HCEC 1CT (cell line): ENCODE measurements at regions not wholly inside any gene's neighbourhood (a gene's known extent, or its start where the extent isn't known, plus 50 kb on each side); places are given as distances from the start of the nearest gene placed in this dataset.
"Not testable (repeated sequence)": the region's sequence is repeated elsewhere in the genome, so short reads cannot be mapped to it uniquely, and the experiment has no call there.

Experiments
- DNase-seq: peaks from one replicate; pipeline ENCODE4 v3.0.0-alpha.2; 2017

GRCh38 chr1:219863816-219864215 lies 64.5 kb downstream of the SLC30A10 start:
- not testable (repeated sequence) for DNase-seq

DNA sequence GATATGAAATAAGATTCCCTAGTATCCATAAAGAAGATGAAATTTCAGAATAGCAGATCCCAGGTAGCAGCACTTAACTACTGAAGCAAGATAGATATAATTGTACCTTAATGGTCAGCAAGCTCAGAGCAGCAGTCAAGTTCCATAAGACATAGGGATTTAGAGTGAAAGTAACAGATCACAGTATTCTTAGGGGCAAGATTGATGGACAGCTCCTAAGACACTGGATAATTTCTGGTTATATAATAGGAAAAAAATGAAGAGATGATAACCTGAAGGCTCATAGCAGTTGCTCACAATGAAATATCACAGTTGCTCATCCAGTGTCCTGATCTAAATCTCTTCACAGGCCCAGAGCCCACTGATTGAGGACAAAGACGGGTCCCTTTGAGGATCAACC lies 66.0 kb downstream of the SLC30A10 start:
- no peak for DNase-seq

DNA sequence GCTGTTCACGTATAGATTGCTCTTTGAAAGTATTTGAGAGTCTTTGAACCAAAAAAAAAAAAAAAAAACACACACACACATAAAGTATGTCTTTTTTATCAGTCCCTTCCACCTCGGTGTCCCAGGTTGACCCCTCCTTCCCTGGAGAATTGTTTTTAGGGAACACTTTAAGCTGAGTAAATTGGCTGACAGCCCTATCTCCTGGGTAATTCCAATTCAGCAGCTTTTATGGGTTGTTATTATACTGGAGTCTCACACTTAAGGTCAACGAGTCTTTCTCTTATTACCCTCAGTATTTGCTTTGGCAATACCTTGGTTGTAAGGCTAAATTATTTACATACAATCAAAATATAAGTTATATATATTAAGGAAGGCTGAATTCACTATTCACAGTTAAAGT lies 69.4 kb downstream of the SLC30A10 start:
- no peak for DNase-seq

GRCh38 chr1:219847215-219847855 lies 81.0 kb downstream of the SLC30A10 start:
- no peak for DNase-seq

DNA sequence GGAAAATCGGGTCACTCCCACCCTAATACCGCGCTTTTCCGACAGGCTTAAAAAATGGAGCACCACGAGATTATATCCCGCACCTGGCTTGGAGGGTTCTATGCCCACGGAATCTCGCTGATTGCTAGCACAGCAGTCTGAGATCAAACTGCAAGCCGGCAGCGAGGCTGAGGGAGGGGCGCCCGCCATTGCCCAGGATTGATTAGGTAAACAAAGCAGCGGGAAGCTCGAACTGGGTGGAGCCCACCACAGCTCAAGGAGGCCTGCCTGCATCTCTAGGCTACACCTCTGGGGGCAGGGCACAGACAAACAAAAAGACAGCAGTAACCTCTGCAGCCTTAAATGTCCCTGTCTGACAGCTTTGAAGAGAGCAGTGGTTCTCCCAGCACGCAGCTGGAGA lies 88.8 kb downstream of the SLC30A10 start:
- DNase-seq = not testable (repeated sequence)

DNA sequence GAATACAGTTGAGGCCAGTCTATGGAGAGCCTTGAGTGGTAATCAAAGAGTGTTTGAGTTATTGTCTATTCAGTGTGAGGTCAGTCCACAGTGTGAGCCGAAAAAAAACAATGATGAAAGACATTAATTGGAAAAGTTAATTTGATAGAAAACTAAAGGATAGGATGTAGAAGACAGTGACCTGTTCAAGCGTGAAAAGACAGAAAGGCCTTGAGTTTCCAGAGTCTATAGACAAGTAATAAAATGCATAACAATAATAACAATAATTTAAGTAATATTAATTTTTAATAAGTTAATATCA lies 90.4 kb downstream of the SLC30A10 start:
- no peak for DNase-seq

DNA sequence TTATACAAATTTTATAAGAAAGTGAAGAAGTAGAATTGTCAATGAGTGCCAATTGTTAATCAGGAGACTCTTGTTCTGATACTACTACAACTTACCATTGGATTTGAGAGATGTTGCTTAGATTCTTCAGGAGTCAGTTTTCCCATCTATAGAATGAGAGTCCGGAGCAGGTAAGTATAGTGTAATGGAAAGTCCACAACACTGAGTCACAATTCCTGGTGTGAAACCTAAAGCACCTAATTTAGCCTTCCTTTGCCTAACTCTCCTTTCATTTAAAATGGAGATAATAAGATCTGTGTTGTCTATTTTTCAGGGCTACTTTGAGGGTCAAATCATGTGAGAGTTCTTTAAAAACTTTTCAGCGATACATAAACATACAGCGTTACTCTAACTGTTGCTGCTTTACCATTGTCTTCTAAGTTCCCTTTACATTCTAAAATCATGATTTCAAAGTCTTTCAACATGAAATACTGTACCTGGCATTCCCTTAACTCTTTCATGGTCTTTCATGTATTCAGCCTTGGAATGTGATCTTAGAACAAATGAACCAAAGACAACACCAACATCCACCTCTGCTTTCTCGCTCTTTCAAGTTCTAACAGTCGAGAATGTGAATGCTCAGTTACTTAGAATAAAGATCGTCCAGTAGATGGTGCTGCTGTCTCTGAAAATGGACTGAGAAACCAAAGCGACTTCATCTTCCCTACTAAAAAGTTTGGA lies 90.9 kb downstream of the SLC30A10 start:
- DNase-seq = peak; percentile 49

GRCh38 chr1:219834314-219834917 lies 93.9 kb downstream of the SLC30A10 start:
- DNase-seq = no peak

GRCh38 chr1:219833214-219833815 lies 95.0 kb downstream of the SLC30A10 start:
- DNase-seq = no peak

DNA sequence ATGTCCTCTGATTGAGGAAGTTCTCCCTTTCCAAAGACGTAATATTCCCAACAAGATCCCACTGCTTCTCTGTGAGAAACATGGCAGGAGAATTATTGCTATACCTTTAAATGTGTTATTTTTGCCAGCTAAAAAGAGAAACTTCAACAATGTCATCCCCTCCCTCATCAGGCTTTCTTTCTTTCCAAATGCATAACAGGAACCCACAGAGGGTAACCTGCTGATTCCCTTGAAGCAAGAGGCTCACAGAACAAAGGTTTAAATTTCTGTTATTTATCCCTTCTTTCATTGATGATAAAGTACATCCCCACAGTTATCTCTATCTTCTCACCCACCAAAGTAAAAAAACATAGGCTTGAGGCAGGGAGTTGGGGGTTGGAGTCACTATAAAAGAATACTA lies 102.1 kb downstream of the SLC30A10 start:
- DNase-seq = no peak

DNA sequence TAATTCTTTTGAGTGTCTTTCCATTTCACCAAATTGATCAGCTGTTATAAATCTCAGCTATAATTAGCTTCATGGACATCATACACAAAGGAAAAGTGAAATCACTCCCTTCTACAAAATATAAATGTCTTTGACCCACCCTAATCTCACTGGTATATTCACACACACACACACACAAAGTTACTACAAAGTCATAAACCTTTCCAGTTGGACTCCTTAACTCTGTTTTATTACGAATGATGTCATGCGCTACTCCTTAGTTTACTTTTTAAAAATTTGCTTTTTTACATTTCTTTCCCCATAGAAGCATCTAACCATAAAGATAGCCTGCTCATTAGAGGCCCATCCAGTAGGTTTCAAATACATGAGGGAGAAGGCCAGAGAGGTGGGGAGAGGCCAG lies 103.0 kb downstream of the SLC30A10 start:
- DNase-seq = no peak

DNA sequence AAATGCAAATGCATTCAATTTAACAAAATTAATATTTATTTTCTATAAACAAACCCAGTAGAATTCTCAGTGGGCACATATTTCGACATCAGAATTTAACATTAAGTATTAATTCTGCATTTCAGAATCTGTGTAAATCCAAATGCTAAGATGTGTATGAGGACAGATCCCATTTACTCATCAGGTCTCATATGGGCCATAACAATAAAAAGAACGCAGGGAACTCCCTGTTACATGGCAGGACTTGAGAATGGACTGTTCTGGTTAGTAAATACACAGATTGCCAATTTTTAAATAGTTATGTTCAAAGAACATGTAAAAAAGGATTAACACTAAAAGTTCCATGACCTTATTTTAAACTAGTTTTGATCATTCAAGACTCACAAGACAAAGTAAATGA lies 104.0 kb downstream of the SLC30A10 start:
- DNase-seq = no peak

DNA sequence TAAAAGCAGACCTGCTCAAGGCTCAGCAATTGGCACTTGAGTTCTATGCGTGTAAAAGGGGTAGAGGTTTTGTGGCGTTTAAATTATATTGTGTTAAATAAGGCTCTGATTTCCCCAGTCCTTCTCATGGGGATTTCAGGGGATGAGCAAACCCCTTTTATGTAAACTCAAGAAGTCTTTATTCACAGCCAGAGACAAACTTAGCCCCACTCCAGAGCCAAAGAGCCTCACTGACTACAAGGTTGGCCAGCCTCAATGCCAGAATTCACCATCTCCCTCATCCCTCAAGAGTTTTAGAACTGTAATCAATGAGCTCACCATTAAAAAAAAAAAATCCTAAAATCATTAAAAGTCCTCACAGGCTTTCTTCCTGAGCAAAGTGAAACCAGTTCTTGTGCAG lies 107.8 kb downstream of the SLC30A10 start:
- DNase-seq = no peak

- DNase-seq = no peak
Measured at GRCh38 chr1:219817914-219818313, 110.4 kb downstream of the SLC30A10 start.

- no peak for DNase-seq
Measured at GRCh38 chr1:219813294-219813693, 115.1 kb downstream of the SLC30A10 start.

DNA sequence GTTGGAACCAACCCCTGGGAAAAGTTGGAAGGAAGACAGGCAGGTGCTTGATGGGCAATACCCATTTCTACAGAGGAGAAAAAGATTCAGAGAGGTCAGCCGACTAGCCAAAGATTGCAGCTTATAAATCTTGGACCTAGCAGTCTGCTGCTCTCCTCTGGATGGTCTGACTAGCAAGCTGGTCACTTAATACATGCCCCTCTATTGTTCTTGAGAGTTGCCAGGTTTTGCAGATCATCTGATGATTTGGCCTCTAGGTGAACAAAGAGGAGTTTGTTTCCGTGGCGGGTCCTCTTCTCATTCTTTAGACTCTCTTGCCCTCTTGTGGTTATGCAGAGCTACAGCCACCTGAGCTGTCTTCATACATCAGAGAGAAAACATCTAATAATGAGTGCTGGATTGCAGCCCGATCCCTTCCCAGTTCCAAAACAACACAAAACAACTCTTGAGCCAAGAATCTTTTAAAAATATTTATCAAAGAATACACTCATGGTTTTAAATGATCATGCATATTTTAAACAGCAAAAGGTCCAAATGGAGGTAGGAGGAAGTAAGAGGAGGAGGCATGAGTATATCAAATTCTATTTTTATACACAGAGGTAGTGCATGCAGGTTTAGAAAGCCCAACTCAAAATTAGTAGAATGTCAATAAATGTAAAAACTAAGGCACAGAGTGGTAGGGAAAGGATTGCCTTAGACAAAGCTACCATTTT lies 115.7 kb downstream of the SLC30A10 start:
- peak; percentile 75 for DNase-seq

DNA sequence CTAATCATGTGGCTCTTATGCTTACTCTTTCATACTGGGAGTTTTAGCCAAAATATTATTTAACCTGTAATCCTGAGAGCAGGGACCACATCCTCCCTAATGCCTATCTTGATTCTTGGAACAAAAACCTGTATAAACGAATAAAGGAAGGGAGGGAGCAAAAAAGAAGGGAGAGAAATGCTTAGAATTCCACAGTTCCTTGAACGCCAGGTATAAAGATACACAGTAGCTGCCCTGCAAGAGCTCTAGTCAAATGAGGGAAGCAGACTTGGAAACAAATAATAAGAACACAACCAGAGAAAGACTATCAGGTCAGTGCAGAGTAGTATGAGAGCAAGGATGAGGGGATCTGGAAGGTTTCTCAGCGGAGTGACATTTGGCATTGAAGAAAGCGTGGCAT lies 116.3 kb downstream of the SLC30A10 start:
- DNase-seq = no peak

DNA sequence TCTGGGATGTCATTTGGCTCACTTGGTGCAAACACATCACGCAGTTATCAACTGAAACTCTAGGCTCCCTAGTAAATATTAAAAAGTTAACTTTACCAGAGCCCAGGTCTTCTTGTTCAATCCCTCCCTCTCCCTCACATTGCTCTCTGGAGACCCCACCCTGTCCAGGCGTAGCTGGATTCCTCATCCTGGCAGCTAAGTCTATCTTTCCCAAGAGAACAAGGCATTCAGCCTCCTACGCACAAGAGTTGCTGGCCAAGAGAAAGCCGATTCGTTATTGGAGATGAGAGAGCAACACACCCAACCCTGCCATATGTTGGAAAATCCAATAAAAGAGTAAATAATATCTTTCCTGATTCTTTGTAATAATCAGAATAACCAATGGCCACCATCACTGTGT lies 117.9 kb downstream of the SLC30A10 start:
- DNase-seq = no peak

GRCh38 chr1:219808790-219809189 lies 119.6 kb downstream of the SLC30A10 start:
- no peak for DNase-seq

- no peak for DNase-seq
Measured at GRCh38 chr1:219806642-219807041, 121.7 kb downstream of the SLC30A10 start.

DNA sequence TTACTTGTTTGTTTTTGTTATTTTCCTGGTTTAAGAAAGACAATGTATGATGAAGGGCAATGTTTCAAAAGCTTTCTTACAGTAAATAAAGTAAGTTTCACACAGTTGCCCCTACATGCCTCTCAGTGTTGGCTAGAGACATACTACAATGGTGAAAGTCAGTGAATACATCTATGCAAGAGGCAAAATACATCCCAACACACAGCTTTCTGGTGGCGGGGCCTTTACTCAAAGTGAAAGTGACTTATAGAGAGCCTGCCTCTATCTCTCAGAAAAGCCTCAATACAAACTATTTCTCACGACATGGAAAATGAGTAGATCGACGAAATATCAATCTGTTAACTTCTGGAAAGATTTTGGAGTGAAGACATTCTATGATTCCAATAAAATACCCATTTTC lies 122.3 kb downstream of the SLC30A10 start:
- DNase-seq = no peak

GRCh38 chr1:219805191-219805590 lies 123.2 kb downstream of the SLC30A10 start:
- no peak for DNase-seq

GRCh38 chr1:219801156-219801820 lies 127.1 kb downstream of the SLC30A10 start:
- DNase-seq = no peak
